Astrocyte (in vitro differentiated cells and primary cell): ENCODE measurements at regions not wholly inside any gene's neighbourhood (a gene's known extent, or its start where the extent isn't known, plus 50 kb on each side); places are given as distances from the start of the nearest gene placed in this dataset.

Experiments
- EZH2 ChIP-seq: IDR thresholded peaks from 2 replicates; pipeline ENCODE4 v1.6.1; 2012; ENCODE audit warnings: mild to moderate bottlenecking, low read length, inconsistent platforms; ENCODE audit not compliant: insufficient read depth
- TF ChIP-seq, protein P1 (sequence below): IDR thresholded peaks from 2 replicates; pipeline ENCODE4 v1.5.1; 2011; ENCODE audit warnings: low read depth, mild to moderate bottlenecking, inconsistent platforms, low read length, moderate library complexity; ENCODE audit not compliant: insufficient read depth

- TF ChIP-seq, protein P1, sequence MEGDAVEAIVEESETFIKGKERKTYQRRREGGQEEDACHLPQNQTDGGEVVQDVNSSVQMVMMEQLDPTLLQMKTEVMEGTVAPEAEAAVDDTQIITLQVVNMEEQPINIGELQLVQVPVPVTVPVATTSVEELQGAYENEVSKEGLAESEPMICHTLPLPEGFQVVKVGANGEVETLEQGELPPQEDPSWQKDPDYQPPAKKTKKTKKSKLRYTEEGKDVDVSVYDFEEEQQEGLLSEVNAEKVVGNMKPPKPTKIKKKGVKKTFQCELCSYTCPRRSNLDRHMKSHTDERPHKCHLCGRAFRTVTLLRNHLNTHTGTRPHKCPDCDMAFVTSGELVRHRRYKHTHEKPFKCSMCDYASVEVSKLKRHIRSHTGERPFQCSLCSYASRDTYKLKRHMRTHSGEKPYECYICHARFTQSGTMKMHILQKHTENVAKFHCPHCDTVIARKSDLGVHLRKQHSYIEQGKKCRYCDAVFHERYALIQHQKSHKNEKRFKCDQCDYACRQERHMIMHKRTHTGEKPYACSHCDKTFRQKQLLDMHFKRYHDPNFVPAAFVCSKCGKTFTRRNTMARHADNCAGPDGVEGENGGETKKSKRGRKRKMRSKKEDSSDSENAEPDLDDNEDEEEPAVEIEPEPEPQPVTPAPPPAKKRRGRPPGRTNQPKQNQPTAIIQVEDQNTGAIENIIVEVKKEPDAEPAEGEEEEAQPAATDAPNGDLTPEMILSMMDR = no peak
- no peak for TF ChIP-seq EZH2
These were observed 352.8 kb upstream of the FAM174A start for GRCh38 chr5:100182402-100182801.
